SU-DHL-6 (cell line): ENCODE measurements at regions not wholly inside any gene's neighbourhood (a gene's known extent, or its start where the extent isn't known, plus 50 kb on each side); places are given as distances from the start of the nearest gene placed in this dataset.

ENCODE experiments used
- H2AFZ ChIP-seq: fragments of 200-600 bp; sonication (generic); 2 replicates; pipeline ENCODE4 v1.6.1; 2014; ENCODE audit warnings: low read depth, mild to moderate bottlenecking, moderate library complexity, mixed read lengths, antibody characterized with exemption, low read length; ENCODE audit not compliant: severe bottlenecking
- H3F3A ChIP-seq: fragments of 200-600 bp; shearing (Covaris generic); 2 replicates; pipeline ENCODE4 v1.6.0; 2016; ENCODE audit warnings: antibody characterized with exemption, mild to moderate bottlenecking; ENCODE audit not compliant: insufficient read depth
- H3K27ac ChIP-seq: fragments of 200-600 bp; sonication (generic); 2 replicates; pipeline ENCODE4 v1.5.1; 2016; ENCODE audit warnings: low read depth, mild to moderate bottlenecking, low read length, moderate library complexity, mixed read lengths
- H3K27me3 ChIP-seq: fragments of 200-600 bp; sonication (generic), shearing (Covaris generic); 2 replicates; pipeline ENCODE4 v1.6.0; 2014; ENCODE audit warnings: mild to moderate bottlenecking, low read length
- H3K36me3 ChIP-seq: fragments of 200-600 bp; sonication (generic); 2 replicates; pipeline ENCODE4 v1.6.1; 2014; ENCODE audit warnings: mild to moderate bottlenecking, low read length, mixed read lengths
- H3K4me2 ChIP-seq: fragments of 300-600, 200-600 bp; shearing (Covaris generic), sonication (generic); 2 replicates; pipeline ENCODE4 v1.6.0; 2014; ENCODE audit warnings: low read length, low read depth, mild to moderate bottlenecking; ENCODE audit not compliant: poor library complexity, severe bottlenecking
- H3K4me3 ChIP-seq: fragments of 200-600 bp; sonication (generic); 2 replicates; pipeline ENCODE4 v1.5.1; 2014; ENCODE audit warnings: antibody characterized with exemption, low read length, mild to moderate bottlenecking, mixed read lengths; ENCODE audit not compliant: insufficient read depth, poor library complexity, severe bottlenecking
- H3K79me2 ChIP-seq: fragments of 200-600 bp; sonication (generic); 2 replicates; pipeline ENCODE4 v1.6.1; 2014; ENCODE audit warnings: mild to moderate bottlenecking, low read length, moderate library complexity; ENCODE audit not compliant: insufficient read depth
- H3K9ac ChIP-seq: fragments of 200-600 bp; sonication (generic); 2 replicates; pipeline ENCODE4 v1.7.0; 2014; ENCODE audit warnings: mild to moderate bottlenecking, low read length
- H3K9me2 ChIP-seq: fragments of 200-600 bp; sonication (generic); replicated peaks from 2 replicates; pipeline ENCODE4 v1.6.1; 2014; ENCODE audit warnings: low read length; ENCODE audit not compliant: insufficient read depth
- H3K9me3 ChIP-seq: fragments of 200-600 bp; sonication (generic); 2 replicates; pipeline ENCODE4 v1.6.1; 2014; ENCODE audit warnings: low read length, mixed read lengths; ENCODE audit not compliant: insufficient read depth
- H4K20me1 ChIP-seq: fragments of 200-600 bp; sonication (generic); 2 replicates; pipeline ENCODE4 v1.6.1; 2014; ENCODE audit warnings: low read depth, mild to moderate bottlenecking, antibody characterized with exemption, low read length, moderate library complexity, mixed read lengths
- EZH2phosphoT487 ChIP-seq: fragments of 200-600 bp; sonication (generic), shearing (Covaris generic); conservative IDR thresholded peaks from 2 replicates; pipeline ENCODE4 v1.6.1; 2018; ENCODE audit warnings: mild to moderate bottlenecking, antibody characterized with exemption, low read length, moderate library complexity, mixed read lengths
- TF ChIP-seq, protein P1 (sequence below): fragments of 200-600 bp; sonication (generic); IDR thresholded peaks from one replicate; pipeline ENCODE4 v1.5.1; 2017; ENCODE audit warnings: antibody characterized with exemption, mild to moderate bottlenecking, low read length, moderate library complexity; ENCODE audit not compliant: insufficient read depth, poor library complexity, severe bottlenecking

DNA sequence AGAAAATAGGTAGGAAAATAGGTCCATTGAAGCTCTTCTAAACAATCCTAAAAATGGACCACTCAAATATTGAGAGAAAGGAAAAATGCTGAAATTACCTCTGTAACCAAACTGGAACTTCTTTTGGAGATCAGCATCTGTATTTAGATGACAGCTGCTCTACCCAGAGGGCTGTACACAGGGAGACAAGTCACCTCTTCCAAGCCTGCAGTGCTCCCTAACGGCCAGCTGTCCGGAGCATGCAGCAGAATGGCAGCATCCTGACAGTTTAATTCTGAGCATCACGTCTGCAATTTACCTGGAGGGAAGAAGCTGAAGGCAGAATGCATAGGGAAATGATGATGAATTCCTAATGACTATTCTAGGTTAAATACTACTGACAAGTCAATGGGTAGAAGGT lies 62.8 kb upstream of the DIAPH3 start:
- Histone ChIP-seq H4K20me1 (no peaks in the 10 kb centered on the region), H3F3A (no peaks in the 10 kb centered on the region), H3K27ac (no peak overlapping the region), H3K4me3 (no peak overlapping the region), H3K36me3 (no peaks in the 10 kb centered on the region), H3K79me2 (no peaks in the 10 kb centered on the region), H2AFZ (no peak overlapping the region), H3K9me2 (no peaks in the 10 kb centered on the region), H3K9ac (no peak overlapping the region), H3K9me3 (no peaks in the 10 kb centered on the region), H3K27me3 (no peaks in the 10 kb centered on the region), H3K4me2 (no peak overlapping the region)
- TF ChIP-seq, protein P1, sequence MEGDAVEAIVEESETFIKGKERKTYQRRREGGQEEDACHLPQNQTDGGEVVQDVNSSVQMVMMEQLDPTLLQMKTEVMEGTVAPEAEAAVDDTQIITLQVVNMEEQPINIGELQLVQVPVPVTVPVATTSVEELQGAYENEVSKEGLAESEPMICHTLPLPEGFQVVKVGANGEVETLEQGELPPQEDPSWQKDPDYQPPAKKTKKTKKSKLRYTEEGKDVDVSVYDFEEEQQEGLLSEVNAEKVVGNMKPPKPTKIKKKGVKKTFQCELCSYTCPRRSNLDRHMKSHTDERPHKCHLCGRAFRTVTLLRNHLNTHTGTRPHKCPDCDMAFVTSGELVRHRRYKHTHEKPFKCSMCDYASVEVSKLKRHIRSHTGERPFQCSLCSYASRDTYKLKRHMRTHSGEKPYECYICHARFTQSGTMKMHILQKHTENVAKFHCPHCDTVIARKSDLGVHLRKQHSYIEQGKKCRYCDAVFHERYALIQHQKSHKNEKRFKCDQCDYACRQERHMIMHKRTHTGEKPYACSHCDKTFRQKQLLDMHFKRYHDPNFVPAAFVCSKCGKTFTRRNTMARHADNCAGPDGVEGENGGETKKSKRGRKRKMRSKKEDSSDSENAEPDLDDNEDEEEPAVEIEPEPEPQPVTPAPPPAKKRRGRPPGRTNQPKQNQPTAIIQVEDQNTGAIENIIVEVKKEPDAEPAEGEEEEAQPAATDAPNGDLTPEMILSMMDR = no peak
- TF ChIP-seq EZH2phosphoT487 = no peak

DNA sequence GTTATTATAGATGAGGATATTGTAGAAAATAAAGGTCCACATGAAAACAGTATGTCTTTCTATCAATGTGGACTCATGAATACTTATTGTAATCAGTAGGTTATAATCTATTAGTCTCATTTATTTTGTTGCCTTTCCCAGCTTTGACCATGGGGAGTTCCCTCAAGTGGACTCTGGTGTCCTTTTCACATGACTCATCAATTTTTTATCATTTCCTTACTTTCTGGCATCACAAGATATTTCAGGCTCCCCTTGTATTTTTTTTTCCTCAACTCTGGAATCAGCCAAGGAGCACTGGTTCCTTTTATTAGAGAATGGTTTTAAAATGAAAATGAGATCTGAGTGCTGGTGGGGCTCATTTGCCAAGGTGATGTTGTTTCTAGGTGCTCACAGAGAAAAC lies 63.4 kb upstream of the DIAPH3 start:
- Histone ChIP-seq H3K27ac (no peak overlapping the region), H3K4me2 (no peak overlapping the region), H3K9ac (no peak overlapping the region), H3K79me2 (no peaks in the 10 kb centered on the region), H3K9me3 (no peaks in the 10 kb centered on the region), H3K4me3 (no peak overlapping the region), H4K20me1 (no peaks in the 10 kb centered on the region), H3K36me3 (no peaks in the 10 kb centered on the region), H3F3A (no peaks in the 10 kb centered on the region), H3K27me3 (no peaks in the 10 kb centered on the region), H2AFZ (no peak overlapping the region), H3K9me2 (no peaks in the 10 kb centered on the region)
- no peak for TF ChIP-seq EZH2phosphoT487
- TF ChIP-seq, protein P1 = no peak

DNA sequence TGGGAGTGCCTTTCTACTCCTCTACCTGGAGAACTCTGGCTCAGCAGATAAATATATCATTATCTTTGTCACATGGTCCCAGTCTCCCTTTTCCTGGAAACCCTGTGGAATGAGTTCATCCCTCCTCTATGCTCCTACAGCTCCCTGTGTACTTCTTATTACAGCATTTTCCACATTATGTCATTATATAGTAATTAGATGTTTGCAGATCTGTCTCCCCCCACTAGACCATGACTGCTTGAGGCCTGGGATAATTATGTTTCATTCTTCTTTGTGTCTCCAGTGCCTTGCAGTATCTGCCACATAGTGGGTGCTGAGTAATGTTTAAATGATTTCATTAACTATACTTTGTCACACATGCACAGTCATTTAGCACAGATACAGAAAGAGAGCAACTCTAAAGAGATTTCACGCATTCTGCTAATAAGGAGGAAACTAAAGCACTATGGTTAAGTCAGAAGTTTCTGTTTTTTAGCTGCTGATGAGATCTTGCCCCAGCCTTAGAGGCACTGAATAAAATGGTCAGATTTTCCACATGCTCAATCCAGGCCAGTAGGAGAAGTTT lies 66.1 kb upstream of the DIAPH3 start:
- H3K27me3 ChIP-seq = no peaks in the 10 kb centered on the region
- no peak overlapping the region for H3K9ac ChIP-seq
- H4K20me1 ChIP-seq = no peaks in the 10 kb centered on the region
- no peaks in the 10 kb centered on the region for H3F3A ChIP-seq
- no peak overlapping the region for H3K4me2 ChIP-seq
- no peak overlapping the region for H3K27ac ChIP-seq
- no peaks in the 10 kb centered on the region for H3K9me3 ChIP-seq
- H2AFZ ChIP-seq = no peak overlapping the region
- no peaks in the 10 kb centered on the region for H3K9me2 ChIP-seq
- H3K79me2 ChIP-seq = no peaks in the 10 kb centered on the region
- TF ChIP-seq, protein P1 = no peak
- no peak for TF ChIP-seq EZH2phosphoT487
- no peaks in the 10 kb centered on the region for H3K36me3 ChIP-seq
- H3K4me3 ChIP-seq = no peak overlapping the region
